Fibroblast of skin of scalp (primary cell): ENCODE measurements at regions not wholly inside any gene's neighbourhood (a gene's known extent, or its start where the extent isn't known, plus 50 kb on each side); places are given as distances from the start of the nearest gene placed in this dataset.

Source experiments
- DNase-seq: peaks from one replicate; pipeline ENCODE4 v3.0.0-alpha.2; 2013

DNA sequence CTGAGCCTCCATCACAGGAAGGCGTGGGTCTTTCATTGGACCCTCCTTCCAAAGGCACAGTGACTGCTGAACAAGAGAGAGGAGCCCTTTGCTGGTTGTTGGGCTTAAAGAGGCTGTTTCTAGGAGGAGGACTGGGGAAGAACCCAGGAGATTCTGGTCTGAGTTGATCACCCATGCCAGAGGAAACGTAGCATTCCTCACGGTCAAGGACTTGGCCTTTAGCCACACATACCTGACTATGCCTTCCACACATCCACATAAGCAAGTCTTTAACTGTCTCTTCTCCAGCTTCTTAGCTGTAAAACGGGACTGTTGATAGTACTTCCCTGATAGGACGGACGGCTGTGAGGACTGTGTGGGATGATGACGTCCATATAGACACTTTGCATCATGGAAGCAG lies 149.8 kb upstream of the IRX3 start:
- no peak for DNase-seq

GRCh38 chr16:54434859-54435258 lies 148.3 kb upstream of the IRX3 start:
- no peak for DNase-seq

GRCh38 chr16:54432897-54433229 lies 146.3 kb upstream of the IRX3 start:
- DNase-seq: no peak

DNA sequence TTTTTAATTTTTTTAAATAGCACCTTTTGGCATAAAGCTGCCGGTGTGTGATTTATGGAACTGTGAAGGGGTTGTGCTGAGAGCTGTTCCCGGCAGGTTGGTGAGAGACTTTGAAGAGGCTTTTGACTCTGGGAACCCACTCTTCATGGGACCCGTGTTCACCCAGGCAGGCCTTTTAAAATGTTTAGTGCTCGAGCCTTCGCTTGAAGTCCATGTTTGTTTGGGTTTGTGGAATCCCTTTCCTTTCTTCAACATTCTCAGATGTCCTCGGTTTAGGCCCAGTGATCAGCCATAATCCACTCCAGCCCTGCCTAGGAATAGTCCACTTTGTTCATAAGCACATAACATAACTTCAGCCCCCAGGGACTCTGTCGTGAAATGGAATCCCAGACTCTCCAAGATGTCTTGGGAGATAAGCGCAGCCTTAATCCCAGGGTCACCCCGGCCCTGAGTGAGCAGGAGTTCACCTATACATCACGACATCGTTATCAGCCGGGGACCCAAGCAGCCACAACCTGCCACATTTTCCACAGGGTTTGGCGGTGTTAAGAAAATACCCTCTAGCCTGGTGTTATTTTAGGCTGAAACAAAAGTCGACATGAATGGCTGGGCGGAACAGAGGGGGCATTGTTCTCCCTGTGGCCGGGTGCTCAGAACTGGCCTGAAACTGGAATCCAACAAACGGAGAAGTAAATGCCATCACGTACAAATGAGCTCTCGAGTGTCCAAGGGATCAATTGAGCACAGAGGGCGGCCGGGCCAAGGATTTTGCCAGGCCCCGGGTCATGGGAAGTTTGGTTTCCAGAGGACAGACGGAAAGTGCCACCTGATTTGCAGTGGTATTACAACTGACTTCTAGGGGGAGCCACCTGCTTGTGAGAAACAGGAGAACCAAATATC lies 145.7 kb upstream of the IRX3 start:
- DNase-seq: peak; percentile 60

DNA sequence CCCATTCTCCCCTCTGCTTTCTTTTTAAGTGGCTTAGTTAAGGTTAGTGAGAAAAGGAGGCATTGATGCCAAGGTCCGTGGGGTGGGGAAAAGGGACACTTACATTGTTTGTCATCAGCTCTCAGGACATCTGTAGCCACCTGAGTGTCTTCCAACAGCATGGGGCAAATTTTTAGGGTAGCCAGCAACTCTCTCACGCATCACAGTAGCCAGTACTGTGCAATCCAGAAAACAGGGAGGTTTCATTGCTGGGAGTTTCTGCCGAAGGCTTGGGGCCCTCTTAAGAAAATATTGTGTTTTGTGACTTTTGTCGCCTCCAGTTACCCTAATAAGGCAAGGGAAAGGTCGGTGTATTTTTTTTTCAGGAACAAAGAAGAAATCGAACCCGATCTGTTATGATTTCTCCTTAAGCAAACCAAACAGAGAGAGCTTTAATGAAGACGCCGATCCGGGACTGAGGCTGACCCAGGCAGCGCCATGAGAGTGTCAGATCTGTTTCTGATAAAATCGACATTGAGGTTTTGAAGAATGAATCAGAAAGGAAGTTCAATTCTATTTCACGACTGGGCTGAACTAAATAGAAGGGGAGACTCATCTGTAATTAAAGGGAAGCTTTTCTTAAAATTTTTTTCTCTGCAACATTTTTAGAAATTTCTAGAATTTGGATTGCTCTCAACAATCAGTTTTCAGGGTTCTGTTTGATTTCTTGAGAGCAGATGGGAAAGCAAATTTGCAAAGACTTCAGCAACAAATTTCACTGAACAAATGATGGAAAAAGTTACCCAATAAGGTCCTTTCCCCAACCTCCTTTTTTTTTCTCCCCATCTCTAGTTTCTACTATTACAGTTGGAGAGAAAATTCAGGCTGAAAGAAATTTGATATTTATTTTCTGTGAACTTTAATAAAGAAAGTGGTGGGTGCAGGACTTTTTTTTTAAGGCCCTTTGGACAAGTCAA lies 144.7 kb upstream of the IRX3 start:
- peak; percentile 66 for DNase-seq

DNA sequence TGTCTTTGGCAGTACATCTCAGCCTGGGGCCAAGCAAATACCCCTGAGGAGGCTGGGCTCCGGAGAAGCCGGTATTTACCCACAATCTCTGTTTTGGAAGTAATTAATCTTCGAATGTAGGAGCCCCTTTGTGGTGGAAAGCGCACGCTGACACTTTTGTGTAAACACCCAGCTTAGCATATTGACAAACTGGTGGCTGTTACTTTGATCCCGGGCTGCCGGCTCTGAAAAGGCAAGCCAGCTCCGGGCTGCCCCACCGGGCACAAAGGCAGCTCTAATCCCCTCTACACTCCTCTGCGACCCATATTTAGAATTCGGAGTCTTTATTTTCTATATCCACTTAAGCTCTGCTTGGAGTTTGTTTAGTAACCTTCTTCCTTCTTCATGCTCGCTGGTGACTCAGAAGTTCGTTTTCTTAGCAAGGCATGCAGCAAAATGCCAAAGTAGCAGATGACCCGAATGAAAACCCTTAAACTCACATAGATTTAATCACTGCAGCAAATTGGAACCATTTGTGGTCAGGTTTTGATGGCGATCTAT lies 144.0 kb upstream of the IRX3 start:
- peak; percentile 75 for DNase-seq

DNA sequence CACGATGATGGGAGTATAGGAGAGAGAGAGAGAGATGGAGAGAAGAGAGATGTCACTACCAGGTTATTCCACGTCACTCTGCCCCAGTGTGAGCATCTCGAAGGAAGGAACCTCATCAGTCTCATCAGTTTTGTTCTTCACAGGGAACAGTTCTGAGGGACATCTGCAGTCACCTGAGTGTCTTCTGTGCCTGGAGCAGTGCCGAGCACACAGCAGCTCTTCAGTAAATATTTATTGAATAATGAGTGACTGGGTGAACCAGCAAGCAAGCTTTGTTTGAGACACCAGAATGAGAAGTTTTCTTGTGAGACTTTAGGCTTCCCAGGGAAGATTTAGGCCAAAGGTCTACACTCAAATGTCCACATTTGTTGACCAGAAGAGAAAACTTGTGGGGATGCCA lies 142.4 kb upstream of the IRX3 start:
- DNase-seq: no peak

GRCh38 chr16:54426553-54426849 lies 139.9 kb upstream of the IRX3 start:
- DNase-seq: no peak

GRCh38 chr16:54425681-54426552 lies 139.3 kb upstream of the IRX3 start:
- no peak for DNase-seq

DNA sequence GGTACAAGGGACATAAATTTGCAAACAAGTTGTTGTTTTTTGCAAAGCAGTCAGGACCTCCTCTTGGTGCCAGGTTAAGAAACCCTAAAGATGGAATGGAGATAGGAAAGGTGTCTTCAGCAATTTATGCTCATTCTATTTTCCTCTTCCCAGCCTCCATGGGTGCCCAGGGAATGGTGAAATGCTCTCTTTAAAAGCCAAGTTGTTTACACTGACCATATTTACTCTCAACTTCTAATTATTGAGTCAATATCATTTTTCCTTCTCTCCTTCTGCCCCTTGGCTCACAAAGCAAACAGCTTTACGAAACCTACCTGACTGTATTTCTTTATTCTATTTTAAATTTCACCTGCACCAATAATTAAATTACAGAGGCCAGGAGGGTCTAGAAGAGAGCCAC lies 138.5 kb upstream of the IRX3 start:
- DNase-seq: no peak

- DNase-seq: no peak
Measured at GRCh38 chr16:54424043-54424451, 137.5 kb upstream of the IRX3 start.

DNA sequence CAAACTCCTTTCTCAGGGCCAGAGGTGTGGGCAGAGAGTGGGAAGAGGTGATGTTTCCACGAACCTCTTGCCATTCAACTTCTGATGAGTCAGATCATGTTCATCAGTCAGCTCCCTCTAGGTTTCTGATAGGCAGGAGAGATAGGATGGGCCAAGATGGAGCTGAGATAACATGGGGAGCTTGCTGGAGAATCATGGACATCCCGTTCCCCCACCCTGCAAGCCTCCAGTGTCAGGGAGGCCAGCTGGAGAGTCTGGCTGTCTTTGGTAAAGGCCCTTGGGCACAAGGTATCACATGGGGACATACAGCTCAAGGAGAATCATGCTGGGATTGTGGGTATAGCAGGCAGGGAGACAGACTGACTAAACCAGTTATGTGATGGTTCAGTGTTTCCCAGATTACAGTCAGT lies 136.0 kb upstream of the IRX3 start:
- no peak for DNase-seq

DNA sequence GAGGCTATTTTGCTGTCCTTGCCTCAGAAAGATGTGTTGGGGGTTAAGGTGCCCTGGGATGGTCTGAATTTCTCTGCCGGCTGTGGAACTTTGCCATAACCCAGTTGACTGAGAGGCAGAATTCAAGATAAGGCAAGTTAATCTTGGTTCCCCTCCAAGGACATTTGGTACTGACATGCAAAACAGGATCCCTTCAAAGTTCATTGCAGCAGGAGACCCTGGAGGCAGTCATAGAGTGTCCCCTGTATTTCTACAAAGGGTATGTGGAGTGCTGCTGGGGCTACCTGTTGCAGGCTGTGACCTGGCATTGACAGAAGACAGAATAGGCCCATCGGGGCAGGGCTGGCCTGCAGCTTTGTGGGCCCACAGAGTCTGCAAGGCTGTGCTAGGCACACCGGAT lies 135.6 kb upstream of the IRX3 start:
- no peak for DNase-seq

DNA sequence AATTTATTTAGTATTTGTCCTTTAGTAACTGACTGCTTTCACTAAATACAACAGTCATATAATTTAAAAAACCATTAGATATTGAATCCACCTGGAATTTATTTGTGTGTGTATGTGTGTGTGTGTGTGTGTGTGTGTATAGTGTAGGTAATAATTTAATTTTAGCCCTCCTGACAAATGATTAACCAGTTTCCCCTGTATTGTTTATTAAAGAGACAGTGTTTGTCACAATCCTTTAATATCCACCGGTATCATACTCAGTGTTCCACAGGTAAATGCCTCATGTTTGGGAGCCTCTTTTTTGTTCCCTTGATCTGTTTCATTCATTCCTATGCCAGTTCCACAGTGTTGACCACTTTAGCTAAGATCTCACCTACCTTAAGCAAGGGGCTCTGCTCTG lies 134.6 kb upstream of the IRX3 start:
- DNase-seq: no peak

GRCh38 chr16:54418903-54419302 lies 132.3 kb upstream of the IRX3 start:
- no peak for DNase-seq

DNA sequence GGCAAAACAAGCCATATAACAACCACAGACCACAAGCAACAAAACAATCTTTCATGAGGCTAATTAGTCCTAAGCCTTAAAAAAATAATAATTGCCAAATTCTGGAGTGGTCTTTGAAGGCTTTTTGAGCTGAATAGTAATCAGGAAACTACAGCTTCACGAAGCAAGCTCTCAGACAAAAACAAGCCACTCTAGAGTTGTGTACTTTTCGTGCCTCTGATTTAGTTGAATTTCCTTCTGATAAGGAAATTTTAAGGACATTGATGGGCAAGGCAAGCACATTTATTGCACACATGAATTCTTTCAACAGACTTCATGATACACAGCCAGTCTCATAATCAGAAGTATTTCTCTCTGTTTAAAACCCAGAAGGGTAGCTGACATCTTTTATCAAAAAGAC lies 130.8 kb upstream of the IRX3 start:
- no peak for DNase-seq

- DNase-seq: no peak
Measured at GRCh38 chr16:54414671-54415070, 128.1 kb upstream of the IRX3 start.

- DNase-seq: no peak
Measured at GRCh38 chr16:54412777-54413455, 126.3 kb upstream of the IRX3 start.

DNA sequence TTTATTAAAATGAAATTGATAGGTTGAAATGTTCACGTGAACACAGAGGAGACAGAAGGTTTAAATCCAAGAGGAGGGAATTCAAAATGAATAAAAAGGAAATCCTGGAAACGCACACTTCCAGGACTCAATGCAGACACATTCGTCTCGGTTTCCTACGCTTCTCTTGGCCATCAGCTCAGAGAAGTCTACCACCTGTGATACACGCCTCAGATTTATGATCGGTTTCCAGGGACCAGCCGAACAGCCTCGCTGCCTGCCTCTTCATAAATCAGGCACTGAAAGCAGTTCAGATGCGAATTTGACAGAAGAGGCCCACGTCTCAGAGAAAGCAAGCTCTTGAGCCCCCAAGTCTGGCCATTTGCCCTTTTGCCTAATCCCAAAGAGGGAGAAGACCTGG lies 125.5 kb upstream of the IRX3 start:
- DNase-seq: no peak

GRCh38 chr16:54411544-54411943 lies 125.0 kb upstream of the IRX3 start:
- DNase-seq: no peak

DNA sequence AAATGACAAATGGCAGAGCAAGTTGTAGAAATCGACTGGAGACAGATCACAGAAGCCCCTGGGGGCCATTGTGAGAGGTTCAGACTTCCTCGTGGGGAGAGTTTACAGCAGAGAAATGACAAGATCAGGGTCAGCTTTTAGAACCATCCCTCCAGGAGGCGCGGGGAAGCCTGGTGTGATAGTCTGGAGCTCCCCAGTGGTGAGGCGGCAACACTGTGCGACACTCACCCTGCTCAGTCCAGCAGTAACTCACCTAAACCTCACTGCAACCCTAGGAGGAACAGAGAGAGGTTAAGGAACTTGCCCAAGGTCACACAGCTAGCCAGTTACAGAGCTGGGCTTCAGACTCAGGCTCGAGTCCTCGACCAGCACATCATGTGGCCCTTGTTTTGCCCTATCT lies 123.4 kb upstream of the IRX3 start:
- no peak for DNase-seq

DNA sequence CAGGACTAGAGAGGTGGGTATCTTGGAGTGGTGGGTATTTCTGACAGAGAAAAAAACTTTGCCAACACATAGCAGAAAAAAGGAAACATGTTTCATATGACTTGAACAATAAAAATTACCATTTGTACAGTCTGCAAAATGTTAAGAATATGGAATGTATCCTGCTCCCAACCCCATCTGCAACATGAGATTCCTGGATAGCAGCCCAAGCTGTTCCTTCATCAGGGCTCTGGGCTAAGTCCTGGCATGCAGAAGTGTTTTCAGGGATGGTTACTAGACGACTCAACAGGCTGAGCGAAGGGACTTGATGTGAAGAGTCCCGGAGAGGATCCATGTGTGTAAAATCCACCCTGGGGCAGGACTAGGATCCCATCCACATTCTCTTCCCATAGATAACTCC lies 121.0 kb upstream of the IRX3 start:
- peak; percentile 84 for DNase-seq
